RWPE1 (cell line): ENCODE measurements at regions not wholly inside any gene's neighbourhood (a gene's known extent, or its start where the extent isn't known, plus 50 kb on each side); places are given as distances from the start of the nearest gene placed in this dataset.

Experiments
- CTCF ChIA-PET: fragments of 350-600 bp; sonication (Branson Sonifier 250); formaldehyde crosslinking; extraction: SDS; loops from one replicate; lab custom pipeline; 2021; lab: Yijun Ruan, JAX
- POLR2A ChIA-PET: fragments of 400-600 bp; formaldehyde crosslinking; extraction: SDS; loops from one replicate; lab custom pipeline; 2020; ENCODE audit warnings: antibody characterized with exemption; ENCODE audit not compliant: low non-redundant PET; lab: Yijun Ruan, JAX
- DNase-seq: peaks from one replicate; pipeline ENCODE4 v3.0.0; 2012; ENCODE audit warnings: low spot score
- H3K27ac ChIP-seq: fragments of 450-650 bp; 2 replicates; pipeline ENCODE4 v1.5.1; 2017
- TF ChIP-seq, protein P1 (sequence below): fragments of 450-650 bp; conservative IDR thresholded peaks from 2 replicates; pipeline ENCODE4 v1.5.1; 2017; ENCODE audit warnings: low read depth, mild to moderate bottlenecking

DNA sequence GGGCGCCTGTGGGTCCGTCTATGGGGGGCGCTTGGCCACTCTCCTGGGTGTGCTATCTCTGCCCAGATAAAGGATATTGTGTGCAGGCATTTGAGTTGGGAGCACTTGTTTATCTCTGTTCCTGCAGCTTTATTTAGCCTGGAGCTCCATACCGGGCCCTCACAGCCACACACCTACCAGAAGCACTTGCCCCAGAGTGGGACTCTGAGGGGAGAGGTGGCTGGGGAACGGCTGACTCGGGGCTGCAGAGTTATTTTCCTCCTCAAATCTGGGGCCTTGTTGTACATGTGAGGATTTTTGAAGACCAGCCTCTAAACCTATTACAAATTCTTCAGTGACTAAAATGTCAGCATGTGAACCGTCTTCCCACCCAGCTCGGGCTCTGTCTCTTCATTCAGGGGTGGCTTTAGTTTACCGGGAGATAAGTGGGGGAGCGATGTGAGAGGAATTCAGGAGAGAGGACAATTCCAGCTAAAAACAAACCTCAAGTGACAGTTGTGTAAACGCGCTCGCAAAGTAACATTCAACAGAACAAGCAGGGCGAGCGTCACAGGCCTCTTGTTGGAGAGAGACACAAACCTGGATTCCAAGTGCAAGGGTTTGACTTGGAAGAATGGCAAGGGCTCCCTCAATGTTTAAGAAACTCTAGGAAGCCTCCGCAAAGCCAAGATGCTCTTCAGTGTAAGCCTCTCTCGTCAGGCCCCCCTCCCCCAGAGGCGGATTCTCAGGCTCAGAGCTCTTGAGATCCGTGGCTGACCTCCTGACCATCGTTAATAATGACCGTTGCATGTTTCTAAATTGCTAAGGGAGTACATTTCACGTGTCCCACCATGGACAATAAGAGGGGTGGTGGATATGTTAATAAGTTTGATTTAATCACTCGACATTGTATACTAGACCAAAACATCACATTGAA, 548.9 kb downstream of the QKI start:
- DNase-seq, result no peak
- CTCF ChIA-PET, result interaction anchor here (0.5 to 0.6 kb wide), 2 partner anchors 8 to 42 kb away, joined by 3 to 5 read pairs; no protein-coding TSS in a partner anchor
- TF ChIP-seq, protein P1, sequence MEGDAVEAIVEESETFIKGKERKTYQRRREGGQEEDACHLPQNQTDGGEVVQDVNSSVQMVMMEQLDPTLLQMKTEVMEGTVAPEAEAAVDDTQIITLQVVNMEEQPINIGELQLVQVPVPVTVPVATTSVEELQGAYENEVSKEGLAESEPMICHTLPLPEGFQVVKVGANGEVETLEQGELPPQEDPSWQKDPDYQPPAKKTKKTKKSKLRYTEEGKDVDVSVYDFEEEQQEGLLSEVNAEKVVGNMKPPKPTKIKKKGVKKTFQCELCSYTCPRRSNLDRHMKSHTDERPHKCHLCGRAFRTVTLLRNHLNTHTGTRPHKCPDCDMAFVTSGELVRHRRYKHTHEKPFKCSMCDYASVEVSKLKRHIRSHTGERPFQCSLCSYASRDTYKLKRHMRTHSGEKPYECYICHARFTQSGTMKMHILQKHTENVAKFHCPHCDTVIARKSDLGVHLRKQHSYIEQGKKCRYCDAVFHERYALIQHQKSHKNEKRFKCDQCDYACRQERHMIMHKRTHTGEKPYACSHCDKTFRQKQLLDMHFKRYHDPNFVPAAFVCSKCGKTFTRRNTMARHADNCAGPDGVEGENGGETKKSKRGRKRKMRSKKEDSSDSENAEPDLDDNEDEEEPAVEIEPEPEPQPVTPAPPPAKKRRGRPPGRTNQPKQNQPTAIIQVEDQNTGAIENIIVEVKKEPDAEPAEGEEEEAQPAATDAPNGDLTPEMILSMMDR, result no peak
- H3K27ac ChIP-seq, result no peak overlapping the region
- POLR2A ChIA-PET, result no interaction called here

GRCh38 chr6:163962627-163963117, 548.2 kb downstream of the QKI start:
- ChIA-PET CTCF (no interaction called here), POLR2A (no interaction called here)
- no peak for DNase-seq
- TF ChIP-seq, protein P1, result no peak
- H3K27ac ChIP-seq, result no peak overlapping the region

DNA sequence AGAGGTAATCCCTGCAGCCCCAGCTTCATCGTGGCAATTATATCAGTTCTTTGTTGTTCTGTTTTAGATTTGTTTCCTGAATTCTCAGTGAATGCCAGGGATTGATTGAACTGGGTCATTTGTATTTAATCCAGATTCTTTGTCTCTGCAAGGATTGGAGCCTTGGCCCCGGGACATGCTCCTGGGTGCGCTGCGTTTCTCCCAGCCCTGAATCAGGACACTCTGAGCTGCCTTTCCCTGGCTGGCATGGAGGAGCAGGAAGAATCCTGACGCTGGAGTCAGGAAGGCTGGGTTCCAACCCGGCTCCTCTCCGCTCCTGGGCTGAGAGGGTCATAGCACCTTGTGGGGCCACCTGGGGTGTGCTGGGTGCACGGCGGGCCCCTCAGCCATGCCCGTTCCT, 545.6 kb downstream of the QKI start:
- CTCF ChIA-PET, result no interaction called here
- TF ChIP-seq, protein P1, result no peak
- POLR2A ChIA-PET, result no interaction called here

GRCh38 chr6:163958646-163959045, 544.1 kb downstream of the QKI start:
- POLR2A ChIA-PET, result no interaction called here
- CTCF ChIA-PET, result no interaction called here
- no peak for DNase-seq
- TF ChIP-seq, protein P1, result no peak
- no peak overlapping the region for H3K27ac ChIP-seq

More for the DNA sequence above, 545.6 kb downstream of the QKI start:
- DNase-seq, result no peak
- no peak overlapping the region for H3K27ac ChIP-seq

- CTCF ChIA-PET, result interaction anchor here (0.5 to 1.0 kb wide), 6 partner anchors 10 to 1111 kb away, joined by 3 to 4 read pairs (median 3); no protein-coding TSS in a partner anchor
- POLR2A ChIA-PET, result no interaction called here
- peak; percentile 64 for DNase-seq
- TF ChIP-seq, protein P1, result peak; percentile 78
- H3K27ac ChIP-seq, result no peak overlapping the region
Measured at GRCh38 chr6:163956571-163957407, 542.3 kb downstream of the QKI start.

GRCh38 chr6:163955756-163956155, 541.2 kb downstream of the QKI start:
- no peak for DNase-seq

More at GRCh38 chr6:163955756-163956155, 541.2 kb downstream of the QKI start:
- ChIA-PET CTCF (interaction anchor here (1.0 kb wide), 1 partner anchor 9 kb away, joined by 4 read pairs; no protein-coding TSS in a partner anchor), POLR2A (no interaction called here)
- TF ChIP-seq, protein P1, result no peak
- H3K27ac ChIP-seq, result no peak overlapping the region
